Small intestine (tissue), 7 donors: ENCODE measurements at regions not wholly inside any gene's neighbourhood (a gene's known extent, or its start where the extent isn't known, plus 50 kb on each side); places are given as distances from the start of the nearest gene placed in this dataset.

Experiments used
- DNase-seq, 2 donors: peaks; one replicate each; pipeline versions ENCODE4 v3.0.0 to v3.0.0-alpha.2; 2013
- FAIRE-seq: peaks from 2 replicates; lab custom pipeline; 2012; peaks lifted over from hg19 to GRCh38; lab: Jason Lieb, UNC
- H3K27ac ChIP-seq, 3 donors: one replicate each; pipeline ENCODE4 v1.5.1; 2013; ENCODE audit warnings: low read length in 2 of 3, mild to moderate bottlenecking in 2 of 3, control low read depth in 1 of 3, inconsistent platforms in 1 of 3, low read depth in 1 of 3, moderate library complexity in 1 of 3
- H3K27me3 ChIP-seq, 3 donors: one replicate each; pipeline ENCODE4 v1.6.1; 2013; ENCODE audit warnings: low read length in 3 of 3, inconsistent platforms in 1 of 3; ENCODE audit not compliant: control insufficient read depth in 3 of 3, insufficient read depth in 3 of 3
- H3K36me3 ChIP-seq, 3 donors: one replicate each; pipeline ENCODE4 v1.6.1; 2013; ENCODE audit warnings: low read length in 3 of 3, inconsistent platforms in 1 of 3, low read depth in 1 of 3, mild to moderate bottlenecking in 1 of 3, moderate library complexity in 1 of 3; ENCODE audit not compliant: control insufficient read depth in 3 of 3, insufficient read depth in 2 of 3
- H3K4me1 ChIP-seq, 3 donors: one replicate each; pipeline ENCODE4 v1.6.1; 2013; ENCODE audit warnings: low read length in 2 of 3, inconsistent platforms in 1 of 3, low read depth in 1 of 3, mild to moderate bottlenecking in 1 of 3, moderate library complexity in 1 of 3; ENCODE audit not compliant: control insufficient read depth in 3 of 3, insufficient read depth in 2 of 3
- H3K4me3 ChIP-seq, 3 donors: one replicate each; pipeline ENCODE4 v1.5.1; 2013; ENCODE audit warnings: low read length in 3 of 3, control low read depth in 1 of 3, inconsistent platforms in 1 of 3, low read depth in 1 of 3, mild to moderate bottlenecking in 1 of 3, moderate library complexity in 1 of 3
- H3K9me3 ChIP-seq, 2 donors: one replicate each; pipeline ENCODE4 v1.6.1; 2013; ENCODE audit warnings: low read depth in 1 of 2, low read length in 1 of 2; ENCODE audit not compliant: control insufficient read depth in 2 of 2, insufficient read depth in 1 of 2
- WGBS, 3 donors: extraction: QIAGEN DNeasy Blood & Tissue Kit; methylation state at CpG; one replicate each; pipeline ENCODE4 v1.1.7; 2013; 5-methylcytosine and 5-hydroxymethylcytosine counted together
- donor health status: healthy with polysubstance abuse.
- donor health status: control.
- donor health status: control.
- donor health status: Bipolar disorder and iron deficiency.
- donor health status: healthy.

DNA sequence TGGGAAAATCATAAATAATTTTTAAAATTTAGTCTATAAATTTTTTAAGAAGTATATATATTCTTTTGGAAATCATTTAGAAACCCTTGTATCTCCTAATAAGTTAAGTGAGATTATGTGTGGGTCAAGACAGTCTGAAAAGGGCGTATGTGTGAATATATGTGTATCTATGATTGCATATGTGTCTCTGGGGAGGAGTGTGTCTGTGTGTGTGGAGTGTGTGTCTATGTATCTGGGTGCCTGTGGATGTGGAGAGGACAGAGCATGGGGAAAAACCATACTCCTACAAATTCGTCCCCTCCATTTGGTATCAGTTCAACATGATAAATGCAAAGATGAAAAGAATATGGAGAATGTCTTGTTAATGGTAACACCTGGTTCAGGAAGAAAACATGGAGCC, 342.0 kb upstream of the ACTBL2 start:
- 48 to 72% (median 70%) methylated on average over 2 of the region's 2 CpGs for WGBS, 3 donors
- Histone ChIP-seq H3K36me3 (no peaks in the 10 kb centered on the region), H3K4me1 (no peaks in the 10 kb centered on the region), H3K4me3 (no peak overlapping the region), H3K9me3 (no peaks in the 10 kb centered on the region), H3K27me3 (no peaks in the 10 kb centered on the region), H3K27ac (no peak overlapping the region)
- DNase-seq (no peak), FAIRE-seq (no peak)

GRCh38 chr5:57824047-57824446, 341.4 kb upstream of the ACTBL2 start:
- Histone ChIP-seq H3K27me3 (no peaks in the 10 kb centered on the region), H3K4me1 (no peaks in the 10 kb centered on the region), H3K9me3 (no peaks in the 10 kb centered on the region), H3K36me3 (no peaks in the 10 kb centered on the region), H3K4me3 (no peak overlapping the region), H3K27ac (no peak overlapping the region)
- DNase-seq, result no peak
- no peak for FAIRE-seq
- WGBS, 3 donors, result 90 to 95% (median 92%) methylated on average over 2 of the region's 2 CpGs

- H3K27ac ChIP-seq, result no peak overlapping the region
- no peak for FAIRE-seq
- DNase-seq, result no peak
- no peaks in the 10 kb centered on the region for H3K27me3 ChIP-seq
- WGBS, 3 donors, result 78 to 87% (median 78%) methylated on average over 5 of the region's 5 CpGs
- H3K4me1 ChIP-seq, result no peaks in the 10 kb centered on the region
- H3K4me3 ChIP-seq, result no peak overlapping the region
- H3K36me3 ChIP-seq, result no peaks in the 10 kb centered on the region
- no peaks in the 10 kb centered on the region for H3K9me3 ChIP-seq
Measured at GRCh38 chr5:57822651-57823050, 340.0 kb upstream of the ACTBL2 start.

DNA sequence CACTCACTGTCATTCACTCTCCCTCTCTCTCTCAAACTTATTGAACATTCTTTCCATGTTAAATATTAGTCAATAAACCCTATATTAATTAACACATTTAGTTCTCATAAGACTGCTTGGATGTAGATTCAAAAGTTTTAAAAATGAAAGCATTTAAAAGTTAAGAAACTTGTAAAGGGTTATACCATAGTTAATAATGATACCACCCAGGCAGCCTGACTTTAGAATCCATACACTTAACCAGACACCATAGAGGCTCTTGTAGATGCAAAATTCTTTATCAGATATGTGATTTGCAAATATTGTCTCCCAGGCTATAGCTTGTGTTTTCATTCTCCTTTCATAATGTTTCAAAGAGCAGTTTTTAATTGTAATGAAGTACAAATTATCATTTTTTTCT, 335.8 kb upstream of the ACTBL2 start:
- Histone ChIP-seq H3K36me3 (no peaks in the 10 kb centered on the region), H3K4me1 (no peaks in the 10 kb centered on the region), H3K27me3 (no peaks in the 10 kb centered on the region), H3K4me3 (no peak overlapping the region), H3K27ac (no peak overlapping the region), H3K9me3 (no peaks in the 10 kb centered on the region)
- FAIRE-seq (no peak), DNase-seq (no peak)

DNA sequence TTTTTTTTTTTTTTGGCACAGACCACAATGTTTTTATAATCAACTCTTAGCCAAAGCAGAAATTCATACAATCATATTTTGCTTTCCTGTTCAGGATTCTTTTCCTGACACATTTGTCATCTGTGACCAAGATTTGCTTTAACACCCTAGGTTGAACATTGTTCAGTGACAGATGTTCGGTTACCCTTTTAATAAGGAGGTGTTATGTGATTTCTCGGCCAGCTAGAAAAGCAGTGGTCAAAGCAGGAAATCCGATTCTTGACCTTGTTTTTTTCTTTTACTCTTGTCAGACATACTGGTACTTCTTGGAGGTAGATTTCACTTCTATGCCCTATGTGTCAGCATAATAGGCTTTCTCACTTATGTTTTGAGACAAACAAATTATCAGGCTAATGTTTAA, 335.3 kb upstream of the ACTBL2 start:
- Histone ChIP-seq H3K4me3 (no peak overlapping the region), H3K36me3 (no peaks in the 10 kb centered on the region), H3K27me3 (no peaks in the 10 kb centered on the region), H3K27ac (no peak overlapping the region), H3K9me3 (no peaks in the 10 kb centered on the region), H3K4me1 (no peaks in the 10 kb centered on the region)
- FAIRE-seq, result no peak
- no peak for DNase-seq
- 69 to 79% (median 77%) methylated on average over 3 of the region's 3 CpGs for WGBS, 3 donors

GRCh38 chr5:57817001-57817453, 334.4 kb upstream of the ACTBL2 start:
- H3K4me3 ChIP-seq, result no peak overlapping the region
- 77 to 84% (median 80%) methylated on average over 2 of the region's 2 CpGs for WGBS, 3 donors
- H3K9me3 ChIP-seq, result no peaks in the 10 kb centered on the region
- no peak overlapping the region for H3K27ac ChIP-seq
- H3K27me3 ChIP-seq, result no peaks in the 10 kb centered on the region
- H3K36me3 ChIP-seq, result no peaks in the 10 kb centered on the region
- H3K4me1 ChIP-seq, result no peaks in the 10 kb centered on the region
- DNase-seq (no peak), FAIRE-seq (no peak)

GRCh38 chr5:57816108-57816507, 333.5 kb upstream of the ACTBL2 start:
- Histone ChIP-seq H3K36me3 (no peaks in the 10 kb centered on the region), H3K9me3 (no peaks in the 10 kb centered on the region), H3K27me3 (no peaks in the 10 kb centered on the region), H3K27ac (no peak overlapping the region), H3K4me3 (no peak overlapping the region), H3K4me1 (no peaks in the 10 kb centered on the region)
- DNase-seq (no peak), FAIRE-seq (no peak)

GRCh38 chr5:57805732-57806131, 323.1 kb upstream of the ACTBL2 start:
- H3K36me3 ChIP-seq, result no peaks in the 10 kb centered on the region
- H3K4me3 ChIP-seq, result no peak overlapping the region
- FAIRE-seq, result no peak
- H3K9me3 ChIP-seq, result no peaks in the 10 kb centered on the region
- no peak for DNase-seq
- WGBS, 3 donors, result 92 to 96% (median 96%) methylated on average over 1 of the region's 1 CpG
- no peaks in the 10 kb centered on the region for H3K4me1 ChIP-seq
- no peak overlapping the region for H3K27ac ChIP-seq
- no peaks in the 10 kb centered on the region for H3K27me3 ChIP-seq

GRCh38 chr5:57805170-57805569, 322.6 kb upstream of the ACTBL2 start:
- H3K27me3 ChIP-seq, result no peaks in the 10 kb centered on the region
- no peaks in the 10 kb centered on the region for H3K9me3 ChIP-seq
- no peaks in the 10 kb centered on the region for H3K36me3 ChIP-seq
- H3K4me1 ChIP-seq, result no peaks in the 10 kb centered on the region
- FAIRE-seq (no peak), DNase-seq (no peak)
- H3K4me3 ChIP-seq, result no peak overlapping the region
- no peak overlapping the region for H3K27ac ChIP-seq
